Gastrocnemius medialis (tissue), 4 donors: ENCODE measurements at regions not wholly inside any gene's neighbourhood (a gene's known extent, or its start where the extent isn't known, plus 50 kb on each side); places are given as distances from the start of the nearest gene placed in this dataset.

Experiments used
- ATAC-seq, 2 donors: fragments of 150-250 bp; one replicate each; pipeline ENCODE4 v1.9.1; 2016
- DNase-seq, 2 donors: peaks; one replicate each; pipeline ENCODE4 v3.0.0-alpha.2; 2019
- H3K27ac ChIP-seq, 4 donors: fragments of 200-600 bp; sonication (generic); 1 replicate in 1 of 4; 2 replicates in 3 of 4; pipeline ENCODE4 v1.5.1; 2016 to 2018; ENCODE audit warnings: mild to moderate bottlenecking in 2 of 4, moderate library complexity in 1 of 4
- H3K27me3 ChIP-seq, 3 donors: fragments of 200-600 bp; sonication (generic) in 2 of 3; 1 replicate in 1 of 3; 2 replicates in 2 of 3; pipeline versions ENCODE4 v1.5.1 to v1.6.0; 2016 to 2019; ENCODE audit warnings: mild to moderate bottlenecking in 1 of 3, moderate library complexity in 1 of 3
- H3K36me3 ChIP-seq, 2 donors: fragments of 200-600 bp; sonication (generic) in 1 of 2; one replicate each; pipeline ENCODE4 v1.5.1; 2017 to 2018
- H3K4me1 ChIP-seq, 2 donors: fragments of 200-600 bp; sonication (generic) in 1 of 2; one replicate each; pipeline ENCODE4 v1.5.1; 2016 to 2017; ENCODE audit warnings: mild to moderate bottlenecking in 2 of 2
- H3K4me3 ChIP-seq, 4 donors: fragments of 200-600 bp; sonication (generic) in 3 of 4; 1 replicate in 1 of 4; 2 replicates in 3 of 4; pipeline ENCODE4 v1.5.1; 2016 to 2019; ENCODE audit warnings: mild to moderate bottlenecking in 2 of 4
- H3K9me3 ChIP-seq, 3 donors: fragments of 200-600 bp; sonication (generic) in 2 of 3; 1 replicate in 1 of 3; 2 replicates in 2 of 3; pipeline ENCODE4 v1.5.1; 2016 to 2019
- CTCF ChIP-seq, 5 experiments: fragments of 450-650 bp in 3 of 5; fragments of 200-600 bp in 2 of 5; sonication (generic) in 2 of 5; IDR thresholded peaks in 4 of 5; conservative IDR thresholded peaks in 1 of 5; 1 replicate in 4 of 5; 2 replicates in 1 of 5; pipeline ENCODE4 v1.5.1; 2016 to 2019; ENCODE audit warnings: antibody characterized with exemption in 5 of 5, mild to moderate bottlenecking in 3 of 5, moderate library complexity in 3 of 5
- POLR2A ChIP-seq, 2 donors: fragments of 450-650 bp; IDR thresholded peaks; one replicate each; pipeline ENCODE4 v1.6.1; 2017; ENCODE audit warnings: antibody characterized with exemption in 2 of 2, mild to moderate bottlenecking in 2 of 2, moderate library complexity in 2 of 2
- in situ Hi-C, 4 donors: fragments of 200-750 bp; cut with MboI; loops; one replicate each; pipeline versions ENCODE4 v1.15.0 to v1.8.0; 2017; ENCODE audit warnings: low sequenced_read_pairs in 4 of 4
- intact Hi-C: fragments of 100-400 bp; cut with DNase I; formaldehyde crosslinking; loops from one replicate; pipeline ENCODE4 v1.15.1; 2023; ENCODE audit warnings: low total_unique reads

GRCh38 chr20:51143652-51144051 is 120.7 kb upstream of the KCNG1 start:
- no peak overlapping the region for H3K27ac ChIP-seq
- no peak for TF ChIP-seq CTCF (IDR thresholded peaks at IDR 0.05 in 4 of 5, conservative IDR thresholded peaks at IDR 0.05 in 1 of 5)
- TF ChIP-seq POLR2A (IDR thresholded peaks at IDR 0.05): no peak
- H3K36me3 ChIP-seq: no peaks in the 10 kb centered on the region
- H3K4me1 ChIP-seq: no peaks in the 10 kb centered on the region
- DNase-seq (no peak), ATAC-seq (no peak)
- no peaks in the 10 kb centered on the region for H3K9me3 ChIP-seq
- H3K27me3 ChIP-seq: peaks cover 0 to 7% (median 0%) of the 10 kb centered on the region in 3 donors
- H3K4me3 ChIP-seq: no peak overlapping the region
- intact Hi-C loops (no loop called here), in situ Hi-C loops (no loop called here)

- intact Hi-C loops (no loop called here), in situ Hi-C loops (no loop called here)
- H3K4me3 ChIP-seq: no peak overlapping the region
- H3K36me3 ChIP-seq: no peaks in the 10 kb centered on the region
- TF ChIP-seq POLR2A (IDR thresholded peaks at IDR 0.05) (no peak), CTCF (IDR thresholded peaks at IDR 0.05 in 4 of 5, conservative IDR thresholded peaks at IDR 0.05 in 1 of 5) (no peak)
- no peak for ATAC-seq
- H3K9me3 ChIP-seq: no peaks in the 10 kb centered on the region
- DNase-seq: no peak
- peaks cover 0 to 7% (median 0%) of the 10 kb centered on the region in 3 donors for H3K27me3 ChIP-seq
- H3K4me1 ChIP-seq: no peaks in the 10 kb centered on the region
- no peak overlapping the region for H3K27ac ChIP-seq
These were observed 119.5 kb upstream of the KCNG1 start for GRCh38 chr20:51142448-51142847.

GRCh38 chr20:51140671-51141070 is 117.8 kb upstream of the KCNG1 start:
- H3K36me3 ChIP-seq: no peaks in the 10 kb centered on the region
- TF ChIP-seq CTCF (IDR thresholded peaks at IDR 0.05 in 4 of 5, conservative IDR thresholded peaks at IDR 0.05 in 1 of 5) (no peak), POLR2A (IDR thresholded peaks at IDR 0.05) (no peak)
- in situ Hi-C loops: no loop called here
- no peak overlapping the region for H3K27ac ChIP-seq
- peaks cover 0 to 4% (median 0%) of the 10 kb centered on the region in 3 donors for H3K27me3 ChIP-seq
- H3K4me1 ChIP-seq: no peaks in the 10 kb centered on the region
- H3K9me3 ChIP-seq: no peaks in the 10 kb centered on the region
- no peak for DNase-seq
- ATAC-seq: no peak
- H3K4me3 ChIP-seq: no peak overlapping the region
- intact Hi-C loops: no loop called here

GRCh38 chr20:51139891-51140290 is 117.0 kb upstream of the KCNG1 start:
- ATAC-seq (no peak), DNase-seq (no peak)
- H3K9me3 ChIP-seq: no peaks in the 10 kb centered on the region
- no peak overlapping the region for H3K27ac ChIP-seq
- in situ Hi-C loops: no loop called here
- peaks cover 0 to 4% (median 0%) of the 10 kb centered on the region in 3 donors for H3K27me3 ChIP-seq
- no peaks in the 10 kb centered on the region for H3K4me1 ChIP-seq
- intact Hi-C loops: no loop called here
- no peaks in the 10 kb centered on the region for H3K36me3 ChIP-seq
- TF ChIP-seq CTCF (IDR thresholded peaks at IDR 0.05 in 4 of 5, conservative IDR thresholded peaks at IDR 0.05 in 1 of 5): no peak
- no peak for TF ChIP-seq POLR2A (IDR thresholded peaks at IDR 0.05)
- no peak overlapping the region for H3K4me3 ChIP-seq

GRCh38 chr20:51138576-51138975 is 115.7 kb upstream of the KCNG1 start:
- intact Hi-C loops: no loop called here
- no peaks in the 10 kb centered on the region for H3K4me1 ChIP-seq
- no peak overlapping the region for H3K4me3 ChIP-seq
- no peak for ATAC-seq
- TF ChIP-seq CTCF (IDR thresholded peaks at IDR 0.05 in 4 of 5, conservative IDR thresholded peaks at IDR 0.05 in 1 of 5) (no peak), POLR2A (IDR thresholded peaks at IDR 0.05) (no peak)
- H3K27me3 ChIP-seq: peaks cover 0 to 4% (median 0%) of the 10 kb centered on the region in 3 donors
- no peaks in the 10 kb centered on the region for H3K36me3 ChIP-seq
- in situ Hi-C loops: no loop called here
- H3K27ac ChIP-seq: no peak overlapping the region
- H3K9me3 ChIP-seq: no peaks in the 10 kb centered on the region
- no peak for DNase-seq
